GM19395 (cell line): ENCODE measurements at regions not wholly inside any gene's neighbourhood (a gene's known extent, or its start where the extent isn't known, plus 50 kb on each side); places are given as distances from the start of the nearest gene placed in this dataset.

Source experiments
- ATAC-seq: cut with Tn5 transposase; IDR thresholded peaks from one replicate; pipeline ENCODE4 v1.9.1; 2021; ENCODE audit warnings: mild to moderate bottlenecking, moderate library complexity; ENCODE audit not compliant: unreplicated experiment

GRCh38 chr5:125263356-125263755 is 516.9 kb upstream of the ZNF608 start:
- ATAC-seq = no peak

- no peak for ATAC-seq
Measured at GRCh38 chr5:125266106-125266505, 519.7 kb upstream of the ZNF608 start.

- ATAC-seq = no peak
Measured at GRCh38 chr5:125267636-125268248, 521.3 kb upstream of the ZNF608 start.

GRCh38 chr5:125269926-125270325 is 523.5 kb upstream of the ZNF608 start:
- ATAC-seq = no peak

- ATAC-seq = no peak
Measured at GRCh38 chr5:125272357-125272756, 525.9 kb upstream of the ZNF608 start.

GRCh38 chr5:125274211-125274610 is 527.8 kb upstream of the ZNF608 start:
- ATAC-seq = no peak

GRCh38 chr5:125274938-125275724 is 528.7 kb upstream of the ZNF608 start:
- no peak for ATAC-seq

- no peak for ATAC-seq
Measured at GRCh38 chr5:125275725-125276090, 529.3 kb upstream of the ZNF608 start.

GRCh38 chr5:125276096-125276495 is 529.7 kb upstream of the ZNF608 start:
- no peak for ATAC-seq

GRCh38 chr5:125277494-125278154 is 531.2 kb upstream of the ZNF608 start:
- ATAC-seq = no peak

- ATAC-seq = no peak
Measured at GRCh38 chr5:125278711-125279110, 532.3 kb upstream of the ZNF608 start.

GRCh38 chr5:125281667-125282066 is 535.2 kb upstream of the ZNF608 start:
- no peak for ATAC-seq

GRCh38 chr5:125283372-125283771 is 536.9 kb upstream of the ZNF608 start:
- ATAC-seq = no peak

GRCh38 chr5:125286271-125286670 is 539.8 kb upstream of the ZNF608 start:
- ATAC-seq = no peak

GRCh38 chr5:125289606-125290005 is 543.2 kb upstream of the ZNF608 start:
- ATAC-seq = no peak

- no peak for ATAC-seq
Measured at GRCh38 chr5:125290935-125291334, 544.5 kb upstream of the ZNF608 start.

- ATAC-seq = no peak
Measured at GRCh38 chr5:125291447-125291846, 545.0 kb upstream of the ZNF608 start.

- ATAC-seq = no peak
Measured at GRCh38 chr5:125293223-125293622, 546.8 kb upstream of the ZNF608 start.

- ATAC-seq = no peak
Measured at GRCh38 chr5:125293726-125294125, 547.3 kb upstream of the ZNF608 start.

GRCh38 chr5:125294844-125295243 is 548.4 kb upstream of the ZNF608 start:
- ATAC-seq = no peak

- ATAC-seq = no peak
Measured at GRCh38 chr5:125295405-125295872, 549.0 kb upstream of the ZNF608 start.

GRCh38 chr5:125298258-125298657 is 551.8 kb upstream of the ZNF608 start:
- ATAC-seq = no peak
